PC-9 (cell line): ENCODE measurements at regions not wholly inside any gene's neighbourhood (a gene's known extent, or its start where the extent isn't known, plus 50 kb on each side); places are given as distances from the start of the nearest gene placed in this dataset.

Experiments used
- EZH2 ChIP-seq: fragments of 200-600 bp; sonication (generic); IDR thresholded peaks from 2 replicates; pipeline ENCODE4 v1.8.0; 2017; ENCODE audit warnings: antibody characterized with exemption, low read depth
- TF ChIP-seq, protein P1 (sequence below): fragments of 200-600 bp; sonication (generic); conservative IDR thresholded peaks from 2 replicates; pipeline ENCODE4 v1.6.1; 2017; ENCODE audit warnings: mixed run types, antibody characterized with exemption, mild to moderate bottlenecking, moderate library complexity

GRCh38 chr13:54706336-54706735, 1677.7 kb downstream of the OLFM4 start:
- TF ChIP-seq, protein P1, sequence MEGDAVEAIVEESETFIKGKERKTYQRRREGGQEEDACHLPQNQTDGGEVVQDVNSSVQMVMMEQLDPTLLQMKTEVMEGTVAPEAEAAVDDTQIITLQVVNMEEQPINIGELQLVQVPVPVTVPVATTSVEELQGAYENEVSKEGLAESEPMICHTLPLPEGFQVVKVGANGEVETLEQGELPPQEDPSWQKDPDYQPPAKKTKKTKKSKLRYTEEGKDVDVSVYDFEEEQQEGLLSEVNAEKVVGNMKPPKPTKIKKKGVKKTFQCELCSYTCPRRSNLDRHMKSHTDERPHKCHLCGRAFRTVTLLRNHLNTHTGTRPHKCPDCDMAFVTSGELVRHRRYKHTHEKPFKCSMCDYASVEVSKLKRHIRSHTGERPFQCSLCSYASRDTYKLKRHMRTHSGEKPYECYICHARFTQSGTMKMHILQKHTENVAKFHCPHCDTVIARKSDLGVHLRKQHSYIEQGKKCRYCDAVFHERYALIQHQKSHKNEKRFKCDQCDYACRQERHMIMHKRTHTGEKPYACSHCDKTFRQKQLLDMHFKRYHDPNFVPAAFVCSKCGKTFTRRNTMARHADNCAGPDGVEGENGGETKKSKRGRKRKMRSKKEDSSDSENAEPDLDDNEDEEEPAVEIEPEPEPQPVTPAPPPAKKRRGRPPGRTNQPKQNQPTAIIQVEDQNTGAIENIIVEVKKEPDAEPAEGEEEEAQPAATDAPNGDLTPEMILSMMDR = no peak
- TF ChIP-seq EZH2 = no peak
